Globus pallidus (tissue), 1 donor: ENCODE measurements at regions not wholly inside any gene's neighbourhood (a gene's known extent, or its start where the extent isn't known, plus 50 kb on each side); places are given as distances from the start of the nearest gene placed in this dataset.
A peak's percentile ranks its signal among the peaks of the same experiment; 100 is the strongest.
"Not testable (repeated sequence)": the region's sequence is repeated elsewhere in the genome, so short reads cannot be mapped to it uniquely, and the experiment has no call there.

Experiments used
- DNase-seq: peaks from one replicate; pipeline ENCODE4 v3.0.0-alpha.2; 2015; ENCODE audit warnings: low spot score

- no peak for DNase-seq
Measured at GRCh38 chr20:30511322-30512030, 746.0 kb upstream of the DEFB115 start.

GRCh38 chr20:30513050-30513628 is 744.3 kb upstream of the DEFB115 start:
- no peak for DNase-seq

- DNase-seq = not testable (repeated sequence)
Measured at GRCh38 chr20:30515915-30516314, 741.5 kb upstream of the DEFB115 start.

GRCh38 chr20:30518906-30519305 is 738.6 kb upstream of the DEFB115 start:
- not testable (repeated sequence) for DNase-seq

- not testable (repeated sequence) for DNase-seq
Measured at GRCh38 chr20:30521686-30522415, 735.6 kb upstream of the DEFB115 start.

GRCh38 chr20:30524155-30524554 is 733.3 kb upstream of the DEFB115 start:
- DNase-seq = not testable (repeated sequence)

GRCh38 chr20:30524761-30525160 is 732.7 kb upstream of the DEFB115 start:
- not testable (repeated sequence) for DNase-seq

GRCh38 chr20:30533653-30534052 is 723.8 kb upstream of the DEFB115 start:
- DNase-seq = not testable (repeated sequence)

- DNase-seq = peak; percentile 68
Measured at GRCh38 chr20:30537459-30537858, 720.0 kb upstream of the DEFB115 start.

- DNase-seq = not testable (repeated sequence)
Measured at GRCh38 chr20:30540330-30541069, 717.0 kb upstream of the DEFB115 start.

GRCh38 chr20:30551236-30551635 is 706.2 kb upstream of the DEFB115 start:
- not testable (repeated sequence) for DNase-seq

- DNase-seq = not testable (repeated sequence)
Measured at GRCh38 chr20:30556797-30557196, 700.7 kb upstream of the DEFB115 start.

GRCh38 chr20:30565086-30565485 is 692.4 kb upstream of the DEFB115 start:
- not testable (repeated sequence) for DNase-seq

- DNase-seq = not testable (repeated sequence)
Measured at GRCh38 chr20:30569867-30570266, 687.6 kb upstream of the DEFB115 start.

- DNase-seq = not testable (repeated sequence)
Measured at GRCh38 chr20:30570622-30571021, 686.8 kb upstream of the DEFB115 start.

GRCh38 chr20:30574337-30574736 is 683.1 kb upstream of the DEFB115 start:
- DNase-seq = not testable (repeated sequence)

- not testable (repeated sequence) for DNase-seq
Measured at GRCh38 chr20:30579069-30579468, 678.4 kb upstream of the DEFB115 start.

GRCh38 chr20:30579824-30580438 is 677.5 kb upstream of the DEFB115 start:
- DNase-seq = peak; percentile 81

- DNase-seq = peak; percentile 27
Measured at GRCh38 chr20:30581839-30582238, 675.6 kb upstream of the DEFB115 start.

GRCh38 chr20:30584403-30584802 is 673.1 kb upstream of the DEFB115 start:
- not testable (repeated sequence) for DNase-seq

- peak; percentile 45 for DNase-seq
Measured at GRCh38 chr20:30585244-30585796, 672.1 kb upstream of the DEFB115 start.
